Stimulated activated naive B cell treated with anti-CD40 and anti-IgM and Interleukin-4, amounts not matched to agents 10 μg/mL and 1 μg/mL and 100 μg/mL, for 72 hours (primary cell): ENCODE measurements at regions not wholly inside any gene's neighbourhood (a gene's known extent, or its start where the extent isn't known, plus 50 kb on each side); places are given as distances from the start of the nearest gene placed in this dataset.
"Not testable (repeated sequence)": the region's sequence is repeated elsewhere in the genome, so short reads cannot be mapped to it uniquely, and the experiment has no call there.

Experiments
- ATAC-seq, 2 donors: fragments of 150-1000 bp; cut with Tn5 transposase; replicated peaks; 2 replicates each; pipeline ENCODE4 v1.10.0; 2021; ENCODE audit warnings: moderate library complexity in 1 of 2
- DNase-seq: peaks from one replicate; pipeline ENCODE4 v3.0.0; 2021
- H3K27ac Mint-ChIP-seq: one replicate; pipeline ENCODE4 v1.8.0; 2022; ENCODE audit warnings: mild to moderate bottlenecking, mixed read lengths
- H3K27me3 Mint-ChIP-seq, 2 donors: one replicate each; pipeline ENCODE4 v1.8.0; 2022; ENCODE audit warnings: mixed read lengths in 2 of 2
- H3K36me3 Mint-ChIP-seq, 2 donors: one replicate each; pipeline ENCODE4 v1.8.0; 2022; ENCODE audit warnings: mixed read lengths in 2 of 2, mild to moderate bottlenecking in 1 of 2
- H3K4me1 Mint-ChIP-seq, 2 donors: one replicate each; pipeline ENCODE4 v1.8.0; 2022; ENCODE audit warnings: mixed read lengths in 2 of 2, mild to moderate bottlenecking in 1 of 2
- H3K4me3 Mint-ChIP-seq, 2 donors: one replicate each; pipeline ENCODE4 v1.8.0; 2022; ENCODE audit warnings: mild to moderate bottlenecking in 2 of 2, mixed read lengths in 2 of 2, moderate library complexity in 1 of 2
- H3K9me3 Mint-ChIP-seq, 2 donors: one replicate each; pipeline ENCODE4 v1.8.0; 2022; ENCODE audit warnings: mixed read lengths in 2 of 2, mild to moderate bottlenecking in 1 of 2

GRCh38 chr6:134662077-134662700 is 287.7 kb downstream of the ALDH8A1 start:
- no peak for ATAC-seq
- no peaks in the 10 kb centered on the region for H3K4me1 Mint-ChIP-seq
- no peaks in the 10 kb centered on the region for H3K36me3 Mint-ChIP-seq
- H3K4me3 Mint-ChIP-seq: no peak overlapping the region
- H3K9me3 Mint-ChIP-seq: no peaks in the 10 kb centered on the region
- no peak for DNase-seq
- no peak overlapping the region for H3K27ac Mint-ChIP-seq
- H3K27me3 Mint-ChIP-seq: no peaks in the 10 kb centered on the region

- not testable (repeated sequence) for H3K27ac Mint-ChIP-seq, H3K27me3 Mint-ChIP-seq, H3K9me3 Mint-ChIP-seq
Measured at GRCh38 chr6:134659885-134660284, 290.0 kb downstream of the ALDH8A1 start.

GRCh38 chr6:134658596-134658995 is 291.3 kb downstream of the ALDH8A1 start:
- Mint-ChIP-seq H3K36me3 (no peaks in the 10 kb centered on the region), H3K9me3 (no peaks in the 10 kb centered on the region), H3K27ac (no peak overlapping the region), H3K4me1 (no peaks in the 10 kb centered on the region), H3K4me3 (no peak overlapping the region), H3K27me3 (no peaks in the 10 kb centered on the region)
- DNase-seq (no peak), ATAC-seq (no peak)

More at GRCh38 chr6:134659885-134660284, 290.0 kb downstream of the ALDH8A1 start:
- H3K36me3 Mint-ChIP-seq, DNase-seq, H3K4me1 Mint-ChIP-seq, H3K4me3 Mint-ChIP-seq, ATAC-seq: not testable (repeated sequence)

GRCh38 chr6:134657751-134658527 is 292.0 kb downstream of the ALDH8A1 start:
- no peaks in the 10 kb centered on the region for H3K9me3 Mint-ChIP-seq

GRCh38 chr6:134657343-134657742 is 292.6 kb downstream of the ALDH8A1 start:
- Mint-ChIP-seq H3K4me1 (no peaks in the 10 kb centered on the region), H3K9me3 (no peaks in the 10 kb centered on the region), H3K27ac (no peak overlapping the region)

More at GRCh38 chr6:134657751-134658527, 292.0 kb downstream of the ALDH8A1 start:
- DNase-seq (no peak), ATAC-seq (no peak)
- Mint-ChIP-seq H3K27ac (no peak overlapping the region), H3K36me3 (no peaks in the 10 kb centered on the region), H3K4me3 (no peak overlapping the region), H3K27me3 (no peaks in the 10 kb centered on the region), H3K4me1 (no peaks in the 10 kb centered on the region)

GRCh38 chr6:134654751-134655150 is 295.1 kb downstream of the ALDH8A1 start:
- DNase-seq (no peak), ATAC-seq (no peak)
- Mint-ChIP-seq H3K4me1 (no peaks in the 10 kb centered on the region), H3K4me3 (no peak overlapping the region), H3K36me3 (no peaks in the 10 kb centered on the region), H3K27ac (no peak overlapping the region), H3K9me3 (no peaks in the 10 kb centered on the region), H3K27me3 (peaks cover 0 to 4% of the 10 kb centered on the region in 2 donors)

More at GRCh38 chr6:134657343-134657742, 292.6 kb downstream of the ALDH8A1 start:
- ATAC-seq (no peak), DNase-seq (no peak)
- Mint-ChIP-seq H3K36me3 (no peaks in the 10 kb centered on the region), H3K27me3 (no peaks in the 10 kb centered on the region), H3K4me3 (no peak overlapping the region)

GRCh38 chr6:134651519-134651918 is 298.4 kb downstream of the ALDH8A1 start:
- ATAC-seq: no peak
- H3K27me3 Mint-ChIP-seq: peaks cover 0 to 4% of the 10 kb centered on the region in 2 donors

GRCh38 chr6:134647861-134648260 is 302.0 kb downstream of the ALDH8A1 start:
- Mint-ChIP-seq H3K27me3 (peaks cover 0 to 8% of the 10 kb centered on the region in 2 donors), H3K27ac (no peak overlapping the region), H3K4me1 (no peaks in the 10 kb centered on the region), H3K36me3 (no peaks in the 10 kb centered on the region), H3K9me3 (no peaks in the 10 kb centered on the region), H3K4me3 (no peak overlapping the region)
- DNase-seq: no peak
- no peak for ATAC-seq

More at GRCh38 chr6:134651519-134651918, 298.4 kb downstream of the ALDH8A1 start:
- Mint-ChIP-seq H3K4me1 (no peaks in the 10 kb centered on the region), H3K36me3 (no peaks in the 10 kb centered on the region), H3K4me3 (no peak overlapping the region), H3K27ac (no peak overlapping the region), H3K9me3 (no peaks in the 10 kb centered on the region)
- DNase-seq: no peak

GRCh38 chr6:134642819-134643218 is 307.1 kb downstream of the ALDH8A1 start:
- Mint-ChIP-seq H3K36me3 (no peaks in the 10 kb centered on the region), H3K27ac (no peak overlapping the region), H3K4me3 (no peak overlapping the region), H3K4me1 (peaks cover 9 to 15% of the 10 kb centered on the region in 2 donors), H3K27me3 (peaks cover 0 to 4% of the 10 kb centered on the region in 2 donors), H3K9me3 (no peaks in the 10 kb centered on the region)
- no peak for ATAC-seq
- DNase-seq: no peak

GRCh38 chr6:134642279-134642678 is 307.6 kb downstream of the ALDH8A1 start:
- Mint-ChIP-seq H3K4me3 (no peak overlapping the region), H3K9me3 (no peaks in the 10 kb centered on the region), H3K27ac (no peak overlapping the region), H3K4me1 (peaks cover 13 to 20% of the 10 kb centered on the region in 2 donors), H3K36me3 (no peaks in the 10 kb centered on the region), H3K27me3 (peaks cover 0 to 4% of the 10 kb centered on the region in 2 donors)
- ATAC-seq (no peak), DNase-seq (no peak)

GRCh38 chr6:134640975-134641429 is 308.9 kb downstream of the ALDH8A1 start:
- Mint-ChIP-seq H3K4me1 (peaks cover 22 to 30% of the 10 kb centered on the region in 2 donors), H3K4me3 (no peak overlapping the region), H3K36me3 (no peaks in the 10 kb centered on the region), H3K27ac (no peak overlapping the region), H3K9me3 (no peaks in the 10 kb centered on the region), H3K27me3 (peaks cover 0 to 4% of the 10 kb centered on the region in 2 donors)
- DNase-seq (peak; percentile 64), ATAC-seq (peak; percentile 82)

- DNase-seq (no peak), ATAC-seq (no peak)
- Mint-ChIP-seq H3K27ac (no peak overlapping the region), H3K36me3 (no peaks in the 10 kb centered on the region), H3K27me3 (peaks cover 0 to 4% of the 10 kb centered on the region in 2 donors), H3K9me3 (no peaks in the 10 kb centered on the region), H3K4me3 (no peak overlapping the region), H3K4me1 (peaks cover 22 to 30% of the 10 kb centered on the region in 2 donors)
Measured at GRCh38 chr6:134640229-134640628, 309.7 kb downstream of the ALDH8A1 start.

- Mint-ChIP-seq H3K4me3 (no peak overlapping the region), H3K27ac (no peak overlapping the region), H3K9me3 (no peaks in the 10 kb centered on the region), H3K4me1 (peaks cover 26 to 35% of the 10 kb centered on the region in 2 donors), H3K27me3 (peaks cover 0 to 5% of the 10 kb centered on the region in 2 donors), H3K36me3 (peaks cover 2 to 5% of the 10 kb centered on the region in 2 donors)
- ATAC-seq (no peak), DNase-seq (no peak)
Measured at GRCh38 chr6:134637847-134638437, 312.0 kb downstream of the ALDH8A1 start.

GRCh38 chr6:134637282-134637681 is 312.6 kb downstream of the ALDH8A1 start:
- H3K9me3 Mint-ChIP-seq: no peaks in the 10 kb centered on the region
- peaks cover 0 to 7% of the 10 kb centered on the region in 2 donors for H3K27me3 Mint-ChIP-seq
- H3K4me3 Mint-ChIP-seq: no peak overlapping the region
- ATAC-seq (no peak), DNase-seq (no peak)
- no peak overlapping the region for H3K27ac Mint-ChIP-seq
- peaks cover 29 to 40% of the 10 kb centered on the region in 2 donors for H3K4me1 Mint-ChIP-seq
- peaks cover 2 to 5% of the 10 kb centered on the region in 2 donors for H3K36me3 Mint-ChIP-seq
